ENCODE measurements at regions not wholly inside any gene's neighbourhood (a gene's known extent, or its start where the extent isn't known, plus 50 kb on each side); places are given as distances from the start of the nearest gene placed in this dataset.

- Histone ChIP-seq H3K27me3 (ENCODE audit: control insufficient read depth, insufficient read depth, low read length) (no peaks in the 10 kb centered on the region), H3K27ac (ENCODE audit: low read depth in 2 of 2, low read length in 2 of 2) (no peak overlapping the region), H3K9ac (ENCODE audit: low read length in 3 of 3) (no peak overlapping the region), H3K9me3 (ENCODE audit: control insufficient read depth in 2 of 3, insufficient read depth in 1 of 3, low read length in 3 of 3) (no peaks in the 10 kb centered on the region), H3K36me3 (ENCODE audit: control insufficient read depth in 2 of 3, insufficient read depth in 3 of 3, low read length in 3 of 3) (no peaks in the 10 kb centered on the region), H3K4me3 (ENCODE audit: low read length in 3 of 3) (no peak overlapping the region), H3K4me1 (ENCODE audit: control insufficient read depth in 2 of 3, insufficient read depth in 2 of 3, low read depth in 1 of 3, low read length in 3 of 3) (no peaks in the 10 kb centered on the region)
- TF ChIP-seq CTCF (IDR thresholded peaks at IDR 0.05; ENCODE audit: borderline replicate concordance, extremely low read depth, insufficient read depth): no peak
- FAIRE-seq (no peak), DNase-seq (no peak)
- intact Hi-C loops (cut with DNase I): no loop called here
Measured at GRCh38 chr4:27218013-27218412, 357.4 kb downstream of the STIM2 start.

- DNase-seq: no peak
- intact Hi-C loops (cut with DNase I): no loop called here
- FAIRE-seq: no peak
- H3K9ac ChIP-seq (ENCODE audit: low read length in 3 of 3): no peak overlapping the region
- H3K27me3 ChIP-seq (ENCODE audit: control insufficient read depth, insufficient read depth, low read length): no peaks in the 10 kb centered on the region
- no peaks in the 10 kb centered on the region for H3K36me3 ChIP-seq (ENCODE audit: control insufficient read depth in 2 of 3, insufficient read depth in 3 of 3, low read length in 3 of 3)
- no peaks in the 10 kb centered on the region for H3K9me3 ChIP-seq (ENCODE audit: control insufficient read depth in 2 of 3, insufficient read depth in 1 of 3, low read length in 3 of 3)
- H3K27ac ChIP-seq (ENCODE audit: low read depth in 2 of 2, low read length in 2 of 2): no peak overlapping the region
- no peaks in the 10 kb centered on the region for H3K4me1 ChIP-seq (ENCODE audit: control insufficient read depth in 2 of 3, insufficient read depth in 2 of 3, low read depth in 1 of 3, low read length in 3 of 3)
- no peak for TF ChIP-seq CTCF (IDR thresholded peaks at IDR 0.05; ENCODE audit: borderline replicate concordance, extremely low read depth, insufficient read depth)
- no peak overlapping the region for H3K4me3 ChIP-seq (ENCODE audit: low read length in 3 of 3)
Measured at GRCh38 chr4:27223326-27223725, 362.7 kb downstream of the STIM2 start.

GRCh38 chr4:27233531-27233930 is 372.9 kb downstream of the STIM2 start:
- Histone ChIP-seq H3K9ac (ENCODE audit: low read length in 3 of 3) (no peak overlapping the region), H3K36me3 (ENCODE audit: control insufficient read depth in 2 of 3, insufficient read depth in 3 of 3, low read length in 3 of 3) (no peaks in the 10 kb centered on the region), H3K4me1 (ENCODE audit: control insufficient read depth in 2 of 3, insufficient read depth in 2 of 3, low read depth in 1 of 3, low read length in 3 of 3) (no peaks in the 10 kb centered on the region), H3K9me3 (ENCODE audit: control insufficient read depth in 2 of 3, insufficient read depth in 1 of 3, low read length in 3 of 3) (no peaks in the 10 kb centered on the region), H3K27ac (ENCODE audit: low read depth in 2 of 2, low read length in 2 of 2) (no peak overlapping the region), H3K27me3 (ENCODE audit: control insufficient read depth, insufficient read depth, low read length) (no peaks in the 10 kb centered on the region), H3K4me3 (ENCODE audit: low read length in 3 of 3) (no peak overlapping the region)
- DNase-seq (no peak), FAIRE-seq (no peak)
- no peak for TF ChIP-seq CTCF (IDR thresholded peaks at IDR 0.05; ENCODE audit: borderline replicate concordance, extremely low read depth, insufficient read depth)
- intact Hi-C loops (cut with DNase I): no loop called here

- no peaks in the 10 kb centered on the region for H3K36me3 ChIP-seq (ENCODE audit: control insufficient read depth in 2 of 3, insufficient read depth in 3 of 3, low read length in 3 of 3)
- H3K9me3 ChIP-seq (ENCODE audit: control insufficient read depth in 2 of 3, insufficient read depth in 1 of 3, low read length in 3 of 3): no peaks in the 10 kb centered on the region
- no peak overlapping the region for H3K4me3 ChIP-seq (ENCODE audit: low read length in 3 of 3)
- no peak overlapping the region for H3K9ac ChIP-seq (ENCODE audit: low read length in 3 of 3)
- FAIRE-seq (no peak), DNase-seq (no peak)
- no peak overlapping the region for H3K27ac ChIP-seq (ENCODE audit: low read depth in 2 of 2, low read length in 2 of 2)
- H3K27me3 ChIP-seq (ENCODE audit: control insufficient read depth, insufficient read depth, low read length): no peaks in the 10 kb centered on the region
- TF ChIP-seq CTCF (IDR thresholded peaks at IDR 0.05; ENCODE audit: borderline replicate concordance, extremely low read depth, insufficient read depth): no peak
- no peaks in the 10 kb centered on the region for H3K4me1 ChIP-seq (ENCODE audit: control insufficient read depth in 2 of 3, insufficient read depth in 2 of 3, low read depth in 1 of 3, low read length in 3 of 3)
- intact Hi-C loops (cut with DNase I): no loop called here
Measured at GRCh38 chr4:27234306-27234899, 373.8 kb downstream of the STIM2 start.
